Chondrocyte (in vitro differentiated cells): ENCODE measurements at regions not wholly inside any gene's neighbourhood (a gene's known extent, or its start where the extent isn't known, plus 50 kb on each side); places are given as distances from the start of the nearest gene placed in this dataset.

ENCODE experiments used
- DNase-seq: peaks from one replicate; pipeline ENCODE4 v3.0.0; 2021; ENCODE audit warnings: mixed read lengths, low spot score
- H3K27ac Mint-ChIP-seq: one replicate; pipeline ENCODE4 v1.8.0; 2021; ENCODE audit warnings: mild to moderate bottlenecking, moderate library complexity, mixed read lengths; ENCODE audit not compliant: unreplicated experiment
- H3K27me3 Mint-ChIP-seq: 2 replicates; pipeline ENCODE4 v1.8.0; 2021; ENCODE audit warnings: low read depth, mixed read lengths
- H3K36me3 Mint-ChIP-seq: 2 replicates; pipeline ENCODE4 v1.8.0; 2021; ENCODE audit warnings: low read depth, mixed read lengths
- H3K4me1 Mint-ChIP-seq: 2 replicates; pipeline ENCODE4 v1.8.0; 2021; ENCODE audit warnings: low read depth, mild to moderate bottlenecking, mixed read lengths
- H3K4me3 Mint-ChIP-seq: one replicate; pipeline ENCODE4 v1.8.0; 2021; ENCODE audit warnings: mild to moderate bottlenecking, moderate library complexity, mixed read lengths; ENCODE audit not compliant: unreplicated experiment
- H3K9me3 Mint-ChIP-seq: 2 replicates; pipeline ENCODE4 v1.8.0; 2021; ENCODE audit warnings: low read depth, mixed read lengths
- CTCF ChIP-seq: fragments of 200-600 bp; sonication (generic); IDR thresholded peaks from 2 replicates; pipeline ENCODE4 v1.5.0; 2021; ENCODE audit warnings: antibody characterized with exemption, mild to moderate bottlenecking, moderate library complexity

- Mint-ChIP-seq H3K27ac (no peak overlapping the region), H3K27me3 (peaks cover 23% of the 10 kb centered on the region), H3K36me3 (no peaks in the 10 kb centered on the region), H3K4me3 (no peak overlapping the region), H3K4me1 (peaks cover 2% of the 10 kb centered on the region), H3K9me3 (peaks cover 10% of the 10 kb centered on the region)
- no peak for TF ChIP-seq CTCF
- no peak for DNase-seq
Observed at GRCh38 chr14:97033556-97034081, 236.4 kb downstream of the VRK1 start.

- no peak for DNase-seq
- Mint-ChIP-seq H3K36me3 (no peaks in the 10 kb centered on the region), H3K9me3 (peaks cover 17% of the 10 kb centered on the region), H3K4me1 (peaks cover 2% of the 10 kb centered on the region), H3K27ac (no peak overlapping the region), H3K27me3 (peaks cover 22% of the 10 kb centered on the region), H3K4me3 (no peak overlapping the region)
- no peak for TF ChIP-seq CTCF
Observed at GRCh38 chr14:97036086-97036852, 239.1 kb downstream of the VRK1 start.

- Mint-ChIP-seq H3K36me3 (no peaks in the 10 kb centered on the region), H3K27me3 (peaks cover 8% of the 10 kb centered on the region), H3K4me3 (no peak overlapping the region), H3K27ac (no peak overlapping the region), H3K4me1 (no peaks in the 10 kb centered on the region), H3K9me3 (peaks cover 14% of the 10 kb centered on the region)
- no peak for TF ChIP-seq CTCF
- no peak for DNase-seq
Observed at GRCh38 chr14:97039717-97040363, 242.7 kb downstream of the VRK1 start.

- Mint-ChIP-seq H3K27me3 (no peaks in the 10 kb centered on the region), H3K27ac (no peak overlapping the region), H3K4me3 (no peak overlapping the region), H3K36me3 (no peaks in the 10 kb centered on the region), H3K9me3 (peaks cover 2% of the 10 kb centered on the region), H3K4me1 (no peaks in the 10 kb centered on the region)
- DNase-seq = no peak
- no peak for TF ChIP-seq CTCF
Observed at GRCh38 chr14:97046967-97047366, 249.8 kb downstream of the VRK1 start.

GRCh38 chr14:97052001-97052400 lies 254.8 kb downstream of the VRK1 start:
- Mint-ChIP-seq H3K9me3 (peaks cover 3% of the 10 kb centered on the region), H3K4me1 (no peaks in the 10 kb centered on the region), H3K27me3 (peaks cover 3% of the 10 kb centered on the region)

More at GRCh38 chr14:97052001-97052400, 254.8 kb downstream of the VRK1 start:
- H3K27ac Mint-ChIP-seq = no peak overlapping the region
- no peak overlapping the region for H3K4me3 Mint-ChIP-seq
- no peaks in the 10 kb centered on the region for H3K36me3 Mint-ChIP-seq
- DNase-seq = no peak
- TF ChIP-seq CTCF = no peak
